Astrocyte (in vitro differentiated cells and primary cell): ENCODE measurements at regions not wholly inside any gene's neighbourhood (a gene's known extent, or its start where the extent isn't known, plus 50 kb on each side); places are given as distances from the start of the nearest gene placed in this dataset.

Experiments
- DNase-seq: peaks from one replicate; pipeline ENCODE4 v3.0.0-alpha.2; 2010; ENCODE audit warnings: low read depth
- FAIRE-seq: peaks from 2 replicates; lab custom pipeline; 2011; peaks lifted over from hg19 to GRCh38; lab: Jason Lieb, UNC
- H2AFZ ChIP-seq: 2 replicates; pipeline ENCODE4 v1.6.0; 2012; ENCODE audit warnings: low read depth, low read length, inconsistent platforms
- H3K27ac ChIP-seq: 2 replicates; pipeline ENCODE4 v1.5.1; 2011; ENCODE audit warnings: low read depth, low read length, inconsistent platforms
- H3K27me3 ChIP-seq: 2 replicates; pipeline ENCODE4 v1.6.0; 2011; ENCODE audit warnings: low read length, inconsistent platforms; ENCODE audit not compliant: insufficient read depth
- H3K36me3 ChIP-seq: 2 replicates; pipeline ENCODE4 v1.5.1; 2011; ENCODE audit warnings: low read length, inconsistent platforms; ENCODE audit not compliant: insufficient read depth
- H3K4me1 ChIP-seq: 2 replicates; pipeline ENCODE4 v1.5.1; 2011; ENCODE audit warnings: low read length, inconsistent platforms; ENCODE audit not compliant: insufficient read depth
- H3K4me2 ChIP-seq: 2 replicates; pipeline ENCODE4 v1.6.0; 2012; ENCODE audit warnings: low read length, inconsistent platforms
- H3K4me3 ChIP-seq: 2 replicates; pipeline ENCODE4 v1.5.1; 2011; ENCODE audit warnings: low read depth, mild to moderate bottlenecking, low read length, inconsistent platforms; ENCODE audit not compliant: insufficient read depth
- H3K79me2 ChIP-seq: 2 replicates; pipeline ENCODE4 v1.6.0; 2012; ENCODE audit warnings: mild to moderate bottlenecking, low read length, inconsistent platforms; ENCODE audit not compliant: insufficient read depth
- H3K9ac ChIP-seq: 2 replicates; pipeline ENCODE4 v1.6.0; 2012; ENCODE audit warnings: mild to moderate bottlenecking, low read length, inconsistent platforms
- H3K9me3 ChIP-seq: 2 replicates; pipeline ENCODE4 v1.5.1; 2012; ENCODE audit warnings: low read depth, mild to moderate bottlenecking, low read length, inconsistent platforms; ENCODE audit not compliant: insufficient read depth
- H4K20me1 ChIP-seq: 2 replicates; pipeline ENCODE4 v1.6.0; 2012; ENCODE audit warnings: low read length, inconsistent platforms; ENCODE audit not compliant: insufficient read depth
- H3K27ac Mint-ChIP-seq: one replicate; pipeline ENCODE4 v1.8.0; 2021; ENCODE audit warnings: mild to moderate bottlenecking, mixed read lengths; ENCODE audit not compliant: unreplicated experiment
- H3K27me3 Mint-ChIP-seq: one replicate; pipeline ENCODE4 v1.8.0; 2021; ENCODE audit warnings: low read depth, mixed read lengths; ENCODE audit not compliant: unreplicated experiment
- H3K36me3 Mint-ChIP-seq: one replicate; pipeline ENCODE4 v1.8.0; 2021; ENCODE audit warnings: low read depth, mixed read lengths; ENCODE audit not compliant: unreplicated experiment
- H3K4me1 Mint-ChIP-seq: one replicate; pipeline ENCODE4 v1.8.0; 2021; ENCODE audit warnings: low read depth, mixed read lengths; ENCODE audit not compliant: unreplicated experiment
- H3K4me3 Mint-ChIP-seq: one replicate; pipeline ENCODE4 v1.8.0; 2021; ENCODE audit warnings: mild to moderate bottlenecking, moderate library complexity, mixed read lengths; ENCODE audit not compliant: unreplicated experiment
- H3K9me3 Mint-ChIP-seq: one replicate; pipeline ENCODE4 v1.8.0; 2021; ENCODE audit warnings: mild to moderate bottlenecking, mixed read lengths; ENCODE audit not compliant: unreplicated experiment
- EZH2 ChIP-seq: IDR thresholded peaks from 2 replicates; pipeline ENCODE4 v1.6.1; 2012; ENCODE audit warnings: mild to moderate bottlenecking, low read length, inconsistent platforms; ENCODE audit not compliant: insufficient read depth
- TF ChIP-seq, protein P1 (sequence below): IDR thresholded peaks from 2 replicates; pipeline ENCODE4 v1.5.1; 2011; ENCODE audit warnings: low read depth, mild to moderate bottlenecking, inconsistent platforms, low read length, moderate library complexity; ENCODE audit not compliant: insufficient read depth

- no peaks in the 10 kb centered on the region for H4K20me1 ChIP-seq
- no peak overlapping the region for H3K27ac ChIP-seq
- no peak for FAIRE-seq
- no peaks in the 10 kb centered on the region for H3K9me3 Mint-ChIP-seq
- no peak overlapping the region for H3K4me2 ChIP-seq
- no peaks in the 10 kb centered on the region for H3K27me3 ChIP-seq
- H3K4me3 ChIP-seq = no peak overlapping the region
- no peaks in the 10 kb centered on the region for H3K79me2 ChIP-seq
- H3K9ac ChIP-seq = no peak overlapping the region
- H3K4me1 ChIP-seq = no peaks in the 10 kb centered on the region
- H3K27ac Mint-ChIP-seq = no peak overlapping the region
- no peak for DNase-seq
- H3K4me3 Mint-ChIP-seq = no peak overlapping the region
- no peaks in the 10 kb centered on the region for H3K9me3 ChIP-seq
- TF ChIP-seq, protein P1, sequence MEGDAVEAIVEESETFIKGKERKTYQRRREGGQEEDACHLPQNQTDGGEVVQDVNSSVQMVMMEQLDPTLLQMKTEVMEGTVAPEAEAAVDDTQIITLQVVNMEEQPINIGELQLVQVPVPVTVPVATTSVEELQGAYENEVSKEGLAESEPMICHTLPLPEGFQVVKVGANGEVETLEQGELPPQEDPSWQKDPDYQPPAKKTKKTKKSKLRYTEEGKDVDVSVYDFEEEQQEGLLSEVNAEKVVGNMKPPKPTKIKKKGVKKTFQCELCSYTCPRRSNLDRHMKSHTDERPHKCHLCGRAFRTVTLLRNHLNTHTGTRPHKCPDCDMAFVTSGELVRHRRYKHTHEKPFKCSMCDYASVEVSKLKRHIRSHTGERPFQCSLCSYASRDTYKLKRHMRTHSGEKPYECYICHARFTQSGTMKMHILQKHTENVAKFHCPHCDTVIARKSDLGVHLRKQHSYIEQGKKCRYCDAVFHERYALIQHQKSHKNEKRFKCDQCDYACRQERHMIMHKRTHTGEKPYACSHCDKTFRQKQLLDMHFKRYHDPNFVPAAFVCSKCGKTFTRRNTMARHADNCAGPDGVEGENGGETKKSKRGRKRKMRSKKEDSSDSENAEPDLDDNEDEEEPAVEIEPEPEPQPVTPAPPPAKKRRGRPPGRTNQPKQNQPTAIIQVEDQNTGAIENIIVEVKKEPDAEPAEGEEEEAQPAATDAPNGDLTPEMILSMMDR = no peak
- no peak for TF ChIP-seq EZH2
- H3K36me3 ChIP-seq = no peaks in the 10 kb centered on the region
- H3K36me3 Mint-ChIP-seq = no peaks in the 10 kb centered on the region
- no peak overlapping the region for H2AFZ ChIP-seq
- H3K4me1 Mint-ChIP-seq = peaks cover 4% of the 10 kb centered on the region
- peaks cover 3% of the 10 kb centered on the region for H3K27me3 Mint-ChIP-seq
Measured at GRCh38 chr18:77749089-77749488, 499.4 kb downstream of the GALR1 start.

GRCh38 chr18:77750006-77750405 lies 500.4 kb downstream of the GALR1 start:
- Mint-ChIP-seq H3K4me1 (peaks cover 10% of the 10 kb centered on the region), H3K4me3 (no peak overlapping the region), H3K9me3 (no peaks in the 10 kb centered on the region), H3K27me3 (peaks cover 3% of the 10 kb centered on the region), H3K36me3 (no peaks in the 10 kb centered on the region), H3K27ac (no peak overlapping the region)
- no peak overlapping the region for H3K4me2 ChIP-seq
- H3K4me1 ChIP-seq = no peaks in the 10 kb centered on the region
- no peaks in the 10 kb centered on the region for H4K20me1 ChIP-seq
- H2AFZ ChIP-seq = no peak overlapping the region
- H3K9ac ChIP-seq = no peak overlapping the region
- TF ChIP-seq EZH2 = no peak
- TF ChIP-seq, protein P1 = no peak
- no peaks in the 10 kb centered on the region for H3K79me2 ChIP-seq
- DNase-seq (no peak), FAIRE-seq (no peak)
- no peak overlapping the region for H3K4me3 ChIP-seq
- no peaks in the 10 kb centered on the region for H3K36me3 ChIP-seq
- no peak overlapping the region for H3K27ac ChIP-seq
- no peaks in the 10 kb centered on the region for H3K9me3 ChIP-seq
- H3K27me3 ChIP-seq = no peaks in the 10 kb centered on the region

DNA sequence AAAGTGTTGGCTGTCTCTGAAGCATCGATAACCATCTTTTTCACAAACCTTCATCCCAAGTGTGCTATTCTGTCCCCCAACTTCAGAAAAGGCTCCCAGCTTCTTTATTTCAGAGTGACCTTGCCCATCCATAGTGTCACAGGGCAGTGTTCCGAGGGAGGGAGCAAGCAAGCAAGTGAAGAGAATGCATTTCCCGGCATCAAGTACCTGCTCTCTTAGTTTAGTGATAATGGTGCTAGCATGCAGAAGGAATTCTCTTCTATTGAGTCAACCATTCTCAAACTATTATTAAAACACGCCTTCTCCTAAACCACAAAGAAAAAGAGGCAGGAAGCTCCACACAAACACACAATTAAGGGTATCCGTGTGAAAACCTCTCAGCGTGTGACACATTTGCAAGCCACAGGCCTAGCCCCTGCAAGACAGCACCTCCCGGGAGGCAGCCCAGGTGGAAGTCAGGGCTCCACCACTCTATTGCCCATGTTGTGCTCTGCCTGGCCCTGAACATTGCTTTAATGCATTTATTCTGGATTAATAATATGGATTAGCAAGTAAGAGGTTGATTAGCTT lies 504.9 kb downstream of the GALR1 start:
- H3K36me3 ChIP-seq = no peaks in the 10 kb centered on the region
- FAIRE-seq (no peak), DNase-seq (no peak)
- Mint-ChIP-seq H3K27me3 (no peaks in the 10 kb centered on the region), H3K4me3 (no peak overlapping the region), H3K4me1 (peaks cover 10% of the 10 kb centered on the region), H3K36me3 (no peaks in the 10 kb centered on the region), H3K27ac (no peak overlapping the region), H3K9me3 (peaks cover 2% of the 10 kb centered on the region)
- no peaks in the 10 kb centered on the region for H3K4me1 ChIP-seq
- no peak overlapping the region for H3K9ac ChIP-seq
- H2AFZ ChIP-seq = no peak overlapping the region
- H3K27ac ChIP-seq = no peak overlapping the region
- H3K4me3 ChIP-seq = no peak overlapping the region
- no peak overlapping the region for H3K4me2 ChIP-seq
- no peaks in the 10 kb centered on the region for H4K20me1 ChIP-seq
- H3K9me3 ChIP-seq = no peaks in the 10 kb centered on the region
- TF ChIP-seq, protein P1 = no peak
- TF ChIP-seq EZH2 = no peak
- no peaks in the 10 kb centered on the region for H3K79me2 ChIP-seq
- H3K27me3 ChIP-seq = no peaks in the 10 kb centered on the region
